ENCODE measurements at regions not wholly inside any gene's neighbourhood (a gene's known extent, or its start where the extent isn't known, plus 50 kb on each side); places are given as distances from the start of the nearest gene placed in this dataset.

DNA sequence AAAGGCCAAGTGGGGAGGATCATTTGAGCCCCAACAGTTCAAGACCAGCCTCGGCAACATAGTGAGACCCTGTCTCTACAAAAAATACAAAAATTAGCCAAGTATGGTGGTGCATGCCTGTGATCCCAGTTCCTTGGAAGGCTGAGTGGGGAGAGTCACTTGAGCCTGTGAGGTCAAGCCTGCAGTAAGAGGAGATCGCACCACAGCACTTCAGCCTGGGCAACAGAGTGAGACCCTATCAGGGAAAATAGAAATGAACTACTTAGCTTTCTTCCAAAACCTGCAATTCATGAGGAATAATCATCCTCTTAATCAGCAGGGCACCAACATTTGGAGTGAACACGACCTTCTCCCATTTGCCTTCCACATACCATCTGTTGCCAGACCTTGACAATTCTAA is 96.1 kb downstream of the OR2K2 start:
- no peaks in the 10 kb centered on the region for H3K36me3 ChIP-seq (ENCODE audit: control insufficient read depth, insufficient read depth, low read length)
- H3K4me1 ChIP-seq = no peaks in the 10 kb centered on the region
- ChIA-PET POLR2A (no interaction called here), CTCF (no interaction called here)
- H3K4me1 Mint-ChIP-seq (ENCODE audit: low read depth, unreplicated experiment) = no peaks in the 10 kb centered on the region
- BruUV-seq (replicated peaks) = no TSS peak
- TF ChIP-seq, protein P1, sequence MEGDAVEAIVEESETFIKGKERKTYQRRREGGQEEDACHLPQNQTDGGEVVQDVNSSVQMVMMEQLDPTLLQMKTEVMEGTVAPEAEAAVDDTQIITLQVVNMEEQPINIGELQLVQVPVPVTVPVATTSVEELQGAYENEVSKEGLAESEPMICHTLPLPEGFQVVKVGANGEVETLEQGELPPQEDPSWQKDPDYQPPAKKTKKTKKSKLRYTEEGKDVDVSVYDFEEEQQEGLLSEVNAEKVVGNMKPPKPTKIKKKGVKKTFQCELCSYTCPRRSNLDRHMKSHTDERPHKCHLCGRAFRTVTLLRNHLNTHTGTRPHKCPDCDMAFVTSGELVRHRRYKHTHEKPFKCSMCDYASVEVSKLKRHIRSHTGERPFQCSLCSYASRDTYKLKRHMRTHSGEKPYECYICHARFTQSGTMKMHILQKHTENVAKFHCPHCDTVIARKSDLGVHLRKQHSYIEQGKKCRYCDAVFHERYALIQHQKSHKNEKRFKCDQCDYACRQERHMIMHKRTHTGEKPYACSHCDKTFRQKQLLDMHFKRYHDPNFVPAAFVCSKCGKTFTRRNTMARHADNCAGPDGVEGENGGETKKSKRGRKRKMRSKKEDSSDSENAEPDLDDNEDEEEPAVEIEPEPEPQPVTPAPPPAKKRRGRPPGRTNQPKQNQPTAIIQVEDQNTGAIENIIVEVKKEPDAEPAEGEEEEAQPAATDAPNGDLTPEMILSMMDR (IDR thresholded peaks at IDR 0.05; ENCODE audit: insufficient read depth in 1 of 2, low read depth in 1 of 2, low read length in 1 of 2, severe bottlenecking in 1 of 2, unreplicated experiment in 1 of 2) = no peak
- no peak overlapping the region for H3K27ac Mint-ChIP-seq (ENCODE audit: unreplicated experiment)
- intact Hi-C loops (cut with micrococcal nuclease; ENCODE audit: unreplicated experiment) = no loop called here
- no peak overlapping the region for H3K4me3 ChIP-seq (ENCODE audit: low read depth, low read length)
- no peak for DNase-seq
- no peaks in the 10 kb centered on the region for H3K9me3 Mint-ChIP-seq (ENCODE audit: unreplicated experiment)
- no peaks in the 10 kb centered on the region for H3K36me3 Mint-ChIP-seq (ENCODE audit: insufficient read depth, unreplicated experiment)
- no peak overlapping the region for H3K4me3 Mint-ChIP-seq (ENCODE audit: unreplicated experiment)
- H3K27me3 Mint-ChIP-seq (ENCODE audit: insufficient read depth, unreplicated experiment) = no peaks in the 10 kb centered on the region
- H3K9me3 ChIP-seq = no peaks in the 10 kb centered on the region
- no peaks in the 10 kb centered on the region; the same call in 1 of the 2 replicates for H3K27me3 ChIP-seq (replicated peaks; ENCODE audit: control insufficient read depth, insufficient read depth, low read length)

DNA sequence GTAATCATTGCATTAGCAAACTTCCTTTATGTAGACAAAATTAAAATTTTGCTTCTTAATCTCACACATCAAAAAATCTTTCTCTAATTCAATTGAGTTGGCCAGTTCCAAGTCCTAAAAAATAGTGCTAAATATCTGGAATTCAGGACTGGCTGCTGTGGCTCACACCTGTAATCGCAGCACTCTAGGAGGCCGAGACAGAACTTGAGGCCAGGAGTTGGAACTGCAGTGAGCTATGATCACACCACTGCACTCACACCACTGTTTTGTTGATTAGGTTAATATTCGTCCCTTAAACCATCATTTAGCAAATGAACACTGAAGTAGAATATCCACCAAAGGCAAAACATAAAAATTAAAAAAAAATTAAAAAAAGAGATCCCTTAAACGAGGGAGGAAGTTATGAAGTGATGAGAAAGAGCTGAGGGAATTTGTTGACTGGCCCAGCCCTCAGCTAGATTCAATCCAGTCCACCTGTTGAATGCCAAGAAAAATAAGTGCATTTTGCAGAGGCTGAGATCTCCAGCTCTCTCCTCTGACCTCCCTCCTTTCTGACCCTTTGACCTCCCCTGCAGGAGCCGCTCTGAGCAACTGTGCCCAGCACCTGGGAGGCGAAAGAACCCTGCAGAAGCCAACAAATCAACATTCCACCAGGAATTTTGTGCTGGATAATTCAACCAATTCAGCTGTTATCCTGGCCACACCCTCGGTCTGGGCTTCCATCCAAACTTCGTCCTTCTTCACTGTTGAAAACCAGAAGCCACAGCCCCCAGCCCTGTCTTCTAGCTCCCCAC is 96.8 kb downstream of the OR2K2 start:
- DNase-seq = no peak
- H3K9me3 Mint-ChIP-seq (ENCODE audit: unreplicated experiment) = no peaks in the 10 kb centered on the region
- Histone ChIP-seq H3K36me3 (ENCODE audit: control insufficient read depth, insufficient read depth, low read length) (no peaks in the 10 kb centered on the region), H3K4me3 (ENCODE audit: low read depth, low read length) (no peak overlapping the region), H3K4me1 (no peaks in the 10 kb centered on the region), H3K27me3 (replicated peaks; ENCODE audit: control insufficient read depth, insufficient read depth, low read length) (no peaks in the 10 kb centered on the region; the same call in 1 of the 2 replicates), H3K9me3 (no peaks in the 10 kb centered on the region)
- no peaks in the 10 kb centered on the region for H3K4me1 Mint-ChIP-seq (ENCODE audit: low read depth, unreplicated experiment)
- H3K27me3 Mint-ChIP-seq (ENCODE audit: insufficient read depth, unreplicated experiment) = no peaks in the 10 kb centered on the region
- no peak overlapping the region for H3K4me3 Mint-ChIP-seq (ENCODE audit: unreplicated experiment)
- CTCF ChIA-PET = no interaction called here
- POLR2A ChIA-PET = no interaction called here
- no TSS peak for BruUV-seq (replicated peaks)
- TF ChIP-seq, protein P1 (IDR thresholded peaks at IDR 0.05; ENCODE audit: insufficient read depth in 1 of 2, low read depth in 1 of 2, low read length in 1 of 2, severe bottlenecking in 1 of 2, unreplicated experiment in 1 of 2) = no peak
- intact Hi-C loops (cut with micrococcal nuclease; ENCODE audit: unreplicated experiment) = no loop called here
- H3K27ac Mint-ChIP-seq (ENCODE audit: unreplicated experiment) = no peak overlapping the region
- H3K36me3 Mint-ChIP-seq (ENCODE audit: insufficient read depth, unreplicated experiment) = no peaks in the 10 kb centered on the region

DNA sequence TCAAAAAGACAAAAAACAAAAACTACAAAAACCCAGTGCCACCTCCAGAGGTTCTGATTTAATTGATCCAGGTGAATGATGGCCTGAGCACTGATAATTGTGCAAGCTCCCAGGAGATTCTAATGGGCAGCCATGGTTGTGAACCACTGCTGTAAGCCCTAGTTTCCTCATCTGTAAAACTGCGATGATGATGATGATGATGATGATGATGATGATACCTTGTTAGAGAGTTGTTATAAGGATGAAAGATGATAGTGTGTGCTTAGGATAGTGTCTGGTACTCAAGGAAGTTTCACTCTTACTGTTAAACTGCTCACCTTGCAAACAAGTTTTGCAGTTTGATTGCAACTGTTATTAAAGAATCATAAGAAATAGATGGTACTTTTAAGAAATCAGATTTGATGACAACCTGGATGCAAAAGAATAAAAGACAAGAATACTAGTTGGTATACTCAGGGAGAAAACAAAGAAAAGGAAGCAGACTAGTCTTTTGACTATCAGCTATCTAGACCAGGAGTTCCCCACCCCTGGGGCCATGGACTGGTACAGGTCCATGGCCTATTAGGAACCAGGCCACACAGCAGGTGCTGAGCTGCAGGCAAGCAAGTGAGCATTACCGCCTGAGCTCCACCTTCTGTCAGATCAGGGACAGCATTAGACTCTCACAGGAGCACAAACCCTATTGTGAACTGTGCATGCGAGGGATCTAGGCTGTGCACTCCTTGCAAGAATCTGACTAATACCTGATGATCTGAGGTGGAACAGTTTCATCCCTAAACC is 98.0 kb downstream of the OR2K2 start:
- no peaks in the 10 kb centered on the region for H3K9me3 ChIP-seq
- intact Hi-C loops (cut with micrococcal nuclease; ENCODE audit: unreplicated experiment) = no loop called here
- Mint-ChIP-seq H3K9me3 (ENCODE audit: unreplicated experiment) (no peaks in the 10 kb centered on the region), H3K36me3 (ENCODE audit: insufficient read depth, unreplicated experiment) (no peaks in the 10 kb centered on the region), H3K4me1 (ENCODE audit: low read depth, unreplicated experiment) (no peaks in the 10 kb centered on the region), H3K27ac (ENCODE audit: unreplicated experiment) (no peak overlapping the region), H3K4me3 (ENCODE audit: unreplicated experiment) (no peak overlapping the region), H3K27me3 (ENCODE audit: insufficient read depth, unreplicated experiment) (no peaks in the 10 kb centered on the region)
- no peaks in the 10 kb centered on the region for H3K36me3 ChIP-seq (ENCODE audit: control insufficient read depth, insufficient read depth, low read length)
- no peaks in the 10 kb centered on the region for H3K4me1 ChIP-seq
- H3K27me3 ChIP-seq (replicated peaks; ENCODE audit: control insufficient read depth, insufficient read depth, low read length) = no peaks in the 10 kb centered on the region; the same call in 1 of the 2 replicates
- CTCF ChIA-PET = no interaction called here
- TF ChIP-seq, protein P1 (IDR thresholded peaks at IDR 0.05; ENCODE audit: insufficient read depth in 1 of 2, low read depth in 1 of 2, low read length in 1 of 2, severe bottlenecking in 1 of 2, unreplicated experiment in 1 of 2) = no peak
- peak; percentile 3 to 43 for DNase-seq
- H3K4me3 ChIP-seq (ENCODE audit: low read depth, low read length) = no peak overlapping the region
- POLR2A ChIA-PET = no interaction called here
- BruUV-seq (replicated peaks) = no TSS peak

Measured in Caco-2 (cell line).